SU-DHL-6 (cell line): ENCODE measurements at regions not wholly inside any gene's neighbourhood (a gene's known extent, or its start where the extent isn't known, plus 50 kb on each side); places are given as distances from the start of the nearest gene placed in this dataset.

ENCODE experiments used
- CTCF ChIP-seq: fragments of 200-600 bp; sonication (generic); IDR thresholded peaks from one replicate; pipeline ENCODE4 v1.5.1; 2017; ENCODE audit warnings: antibody characterized with exemption, mild to moderate bottlenecking, low read length, moderate library complexity; ENCODE audit not compliant: insufficient read depth, poor library complexity, severe bottlenecking
- EZH2phosphoT487 ChIP-seq: fragments of 200-600 bp; sonication (generic), shearing (Covaris generic); conservative IDR thresholded peaks from 2 replicates; pipeline ENCODE4 v1.6.1; 2018; ENCODE audit warnings: mild to moderate bottlenecking, antibody characterized with exemption, low read length, moderate library complexity, mixed read lengths

- TF ChIP-seq CTCF (no peak), EZH2phosphoT487 (no peak)
These were observed 106.8 kb downstream of the C1D start for GRCh38 chr2:67955748-67956603.
